Endothelial cell of umbilical vein (primary cell): ENCODE measurements at regions not wholly inside any gene's neighbourhood (a gene's known extent, or its start where the extent isn't known, plus 50 kb on each side); places are given as distances from the start of the nearest gene placed in this dataset.

Experiments used
- BruUV-seq: library from RNA; stranded (reverse); fragments of 400-500 nt; replicated peaks from 2 replicates; lab custom pipeline; 2021; lab: Mats Ljungman, UMichigan
- CTCF ChIA-PET: fragments of 300-600, 350-600 bp; sonication (Branson Sonifier 250); formaldehyde crosslinking; loops from one replicate; lab custom pipeline; 2021; ENCODE audit warnings: antibody characterized with exemption, inconsistent platforms; lab: Charles Lee
- POLR2A ChIA-PET: fragments of 300-600, 350-600 bp; sonication (Branson Sonifier 250); formaldehyde crosslinking; loops from one replicate; lab custom pipeline; 2021; ENCODE audit warnings: antibody characterized with exemption, inconsistent platforms; lab: Charles Lee
- DNase-seq: peaks from one replicate; pipeline ENCODE4 v3.0.0-alpha.2; 2011; ENCODE audit warnings: low read depth, low spot score
- FAIRE-seq: peaks from 2 replicates; lab custom pipeline; 2011; peaks lifted over from hg19 to GRCh38; lab: Jason Lieb, UNC
- H2AFZ ChIP-seq: 2 replicates; pipeline ENCODE4 v1.6.0; 2012; ENCODE audit warnings: low read depth, low read length, control low read depth, inconsistent platforms
- H3K27ac ChIP-seq: 2 replicates; pipeline ENCODE4 v1.5.1; 2011; ENCODE audit warnings: low read depth, mild to moderate bottlenecking, control low read depth, low read length, moderate library complexity; ENCODE audit not compliant: insufficient read depth
- H3K27me3 ChIP-seq, 2 experiments: 2 replicates each; pipeline versions ENCODE4 v1.6.0 to v1.6.1; 2011; ENCODE audit warnings: low read length in 2 of 2, mixed read lengths in 1 of 2; ENCODE audit not compliant: control insufficient read depth in 2 of 2, insufficient read depth in 2 of 2
- H3K36me3 ChIP-seq, 2 experiments: 2 replicates in 1 of 2; 3 replicates in 1 of 2; pipeline ENCODE4 v1.5.1; 2011; ENCODE audit warnings: low read length in 2 of 2, mild to moderate bottlenecking in 1 of 2, moderate library complexity in 1 of 2; ENCODE audit not compliant: control insufficient read depth in 2 of 2, insufficient read depth in 2 of 2; ENCODE audit errors: extremely low read depth in 1 of 2
- H3K4me1 ChIP-seq: 3 replicates; pipeline ENCODE4 v1.5.1; 2011; ENCODE audit warnings: mild to moderate bottlenecking, low read length; ENCODE audit not compliant: control insufficient read depth, insufficient read depth; ENCODE audit errors: extremely low read depth
- H3K4me2 ChIP-seq: 2 replicates; pipeline ENCODE4 v1.6.1; 2011; ENCODE audit warnings: low read length, control low read depth, mixed read lengths; ENCODE audit not compliant: insufficient read depth
- H3K4me3 ChIP-seq, 3 experiments: fragments of 200-600 bp in 1 of 3; sonication (generic), shearing (Covaris generic) in 1 of 3; replicated peaks in 1 of 3; 2 replicates each; pipeline ENCODE4 v1.5.1; 2011 to 2016; ENCODE audit warnings: control low read depth in 3 of 3, low read length in 3 of 3, mild to moderate bottlenecking in 2 of 3, inconsistent platforms in 1 of 3, low read depth in 1 of 3, moderate library complexity in 1 of 3; ENCODE audit not compliant: insufficient read depth in 1 of 3
- H3K79me2 ChIP-seq: 2 replicates; pipeline ENCODE4 v1.6.0; 2012; ENCODE audit warnings: low read length, inconsistent platforms; ENCODE audit not compliant: control insufficient read depth, insufficient read depth
- H3K9ac ChIP-seq: replicated peaks from 2 replicates; pipeline ENCODE3; 2011; ENCODE audit warnings: low read length, control low read depth; ENCODE audit not compliant: insufficient read depth; ENCODE audit errors: extremely low read depth
- H3K9me1 ChIP-seq: replicated peaks from 3 replicates; pipeline ENCODE4 v1.6.0; 2011; ENCODE audit warnings: mild to moderate bottlenecking, low read length; ENCODE audit not compliant: control insufficient read depth, insufficient read depth; ENCODE audit errors: extremely low read depth
- H3K9me3 ChIP-seq: replicated peaks from 2 replicates; pipeline ENCODE4 v1.5.1; 2012; ENCODE audit warnings: low read length, inconsistent platforms; ENCODE audit not compliant: control insufficient read depth, insufficient read depth
- H4K20me1 ChIP-seq: replicated peaks from 2 replicates; pipeline ENCODE3; 2011; ENCODE audit warnings: mild to moderate bottlenecking, low read length; ENCODE audit not compliant: control insufficient read depth, insufficient read depth; ENCODE audit errors: extremely low read depth
- EZH2 ChIP-seq: IDR thresholded peaks from 2 replicates; pipeline ENCODE4 v1.6.1; 2012; ENCODE audit warnings: borderline replicate concordance, low read depth, mild to moderate bottlenecking, moderate library complexity, low read length, inconsistent platforms; ENCODE audit not compliant: severe bottlenecking
- JUN ChIP-seq: IDR thresholded peaks from 2 replicates; pipeline ENCODE4 v1.6.1; 2011; ENCODE audit warnings: borderline replicate concordance, low read depth; ENCODE audit not compliant: insufficient read length, insufficient read depth
- MYC ChIP-seq: IDR thresholded peaks from one replicate; pipeline ENCODE4 v1.6.1; 2011; ENCODE audit warnings: mild to moderate bottlenecking, low read depth, low read length
- POLR2A ChIP-seq: IDR thresholded peaks from 2 replicates; pipeline ENCODE4 v1.6.1; 2012; ENCODE audit warnings: low read depth, mild to moderate bottlenecking, control low read depth, low read length
- POLR2AphosphoS5 ChIP-seq: IDR thresholded peaks from 2 replicates; pipeline ENCODE4 v1.6.1; 2012; ENCODE audit warnings: low read depth, mild to moderate bottlenecking, control low read depth, low read length, moderate library complexity; ENCODE audit not compliant: insufficient read depth
- dilution Hi-C: fragments of 300-500 bp; cut with MboI; formaldehyde crosslinking; loops from one replicate; pipeline ENCODE4 v1.15.0; 2019; ENCODE audit warnings: low sequenced_read_pairs; ENCODE audit not compliant: extremely low pct_ligation_motif_present
- intact Hi-C: fragments of 100-400 bp; cut with micrococcal nuclease; formaldehyde crosslinking; loops from one replicate; pipeline ENCODE4 v1.10.0; 2022
- TF ChIP-seq, protein P1 (sequence below): IDR thresholded peaks from 2 replicates; pipeline ENCODE4 v1.6.1; 2011; ENCODE audit not compliant: insufficient read depth, insufficient read length
- TF ChIP-seq, protein P2 (sequence below), 2 donors: IDR thresholded peaks; 1 replicate in 1 of 2; 2 replicates in 1 of 2; pipeline ENCODE4 v1.5.1; 2011; ENCODE audit warnings: low read length in 2 of 2, mild to moderate bottlenecking in 2 of 2, moderate library complexity in 2 of 2, control low read depth in 1 of 2, inconsistent platforms in 1 of 2, low read depth in 1 of 2; ENCODE audit not compliant: insufficient read depth in 1 of 2; ENCODE audit errors: extremely low read depth in 1 of 2

DNA sequence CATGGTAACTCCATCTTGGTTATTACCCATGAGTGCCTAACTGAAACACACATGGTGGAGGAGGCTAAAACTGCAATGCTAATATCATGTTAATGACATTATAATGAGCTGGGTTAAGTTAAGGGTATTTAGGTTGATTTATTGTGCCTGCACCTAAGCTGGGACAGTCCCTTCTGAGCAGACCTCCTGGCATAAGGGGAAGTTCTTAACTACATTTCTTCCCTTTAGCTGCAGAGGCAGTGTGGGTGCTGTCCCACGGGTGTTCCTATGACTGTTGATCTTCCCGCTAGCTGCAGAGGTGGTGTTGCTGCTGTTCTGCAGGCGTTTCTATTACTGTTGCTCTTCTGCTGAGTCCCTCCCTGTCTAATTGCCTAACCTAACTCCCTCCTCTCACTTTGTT, 183.9 kb downstream of the LURAP1L start:
- H3K36me3 ChIP-seq = no peaks in the 10 kb centered on the region
- H3K9ac ChIP-seq = no peak overlapping the region
- H3K9me3 ChIP-seq = no peaks in the 10 kb centered on the region
- no peak overlapping the region for H3K4me3 ChIP-seq
- no peak overlapping the region for H2AFZ ChIP-seq
- dilution Hi-C loops = no loop called here
- POLR2A ChIA-PET = no interaction called here
- DNase-seq (no peak), FAIRE-seq (no peak)
- BruUV-seq = no TSS peak
- no peak overlapping the region for H3K27ac ChIP-seq
- no peak overlapping the region for H3K4me2 ChIP-seq
- no peaks in the 10 kb centered on the region for H3K79me2 ChIP-seq
- H4K20me1 ChIP-seq = no peaks in the 10 kb centered on the region
- H3K27me3 ChIP-seq = no peaks in the 10 kb centered on the region
- H3K4me1 ChIP-seq = no peaks in the 10 kb centered on the region
- intact Hi-C loops = no loop called here
- H3K9me1 ChIP-seq = no peaks in the 10 kb centered on the region
- no peak for TF ChIP-seq JUN
- no peak for TF ChIP-seq POLR2A
- TF ChIP-seq, protein P1, sequence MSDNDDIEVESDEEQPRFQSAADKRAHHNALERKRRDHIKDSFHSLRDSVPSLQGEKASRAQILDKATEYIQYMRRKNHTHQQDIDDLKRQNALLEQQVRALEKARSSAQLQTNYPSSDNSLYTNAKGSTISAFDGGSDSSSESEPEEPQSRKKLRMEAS = no peak
- TF ChIP-seq, protein P2, sequence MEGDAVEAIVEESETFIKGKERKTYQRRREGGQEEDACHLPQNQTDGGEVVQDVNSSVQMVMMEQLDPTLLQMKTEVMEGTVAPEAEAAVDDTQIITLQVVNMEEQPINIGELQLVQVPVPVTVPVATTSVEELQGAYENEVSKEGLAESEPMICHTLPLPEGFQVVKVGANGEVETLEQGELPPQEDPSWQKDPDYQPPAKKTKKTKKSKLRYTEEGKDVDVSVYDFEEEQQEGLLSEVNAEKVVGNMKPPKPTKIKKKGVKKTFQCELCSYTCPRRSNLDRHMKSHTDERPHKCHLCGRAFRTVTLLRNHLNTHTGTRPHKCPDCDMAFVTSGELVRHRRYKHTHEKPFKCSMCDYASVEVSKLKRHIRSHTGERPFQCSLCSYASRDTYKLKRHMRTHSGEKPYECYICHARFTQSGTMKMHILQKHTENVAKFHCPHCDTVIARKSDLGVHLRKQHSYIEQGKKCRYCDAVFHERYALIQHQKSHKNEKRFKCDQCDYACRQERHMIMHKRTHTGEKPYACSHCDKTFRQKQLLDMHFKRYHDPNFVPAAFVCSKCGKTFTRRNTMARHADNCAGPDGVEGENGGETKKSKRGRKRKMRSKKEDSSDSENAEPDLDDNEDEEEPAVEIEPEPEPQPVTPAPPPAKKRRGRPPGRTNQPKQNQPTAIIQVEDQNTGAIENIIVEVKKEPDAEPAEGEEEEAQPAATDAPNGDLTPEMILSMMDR (IDR thresholded peaks at IDR 0.05; ENCODE audit: extremely low read depth in 1 of 2, insufficient read depth in 1 of 2, low read depth in 1 of 2, low read length in 2 of 2) = no peak
- CTCF ChIA-PET = no interaction called here

DNA sequence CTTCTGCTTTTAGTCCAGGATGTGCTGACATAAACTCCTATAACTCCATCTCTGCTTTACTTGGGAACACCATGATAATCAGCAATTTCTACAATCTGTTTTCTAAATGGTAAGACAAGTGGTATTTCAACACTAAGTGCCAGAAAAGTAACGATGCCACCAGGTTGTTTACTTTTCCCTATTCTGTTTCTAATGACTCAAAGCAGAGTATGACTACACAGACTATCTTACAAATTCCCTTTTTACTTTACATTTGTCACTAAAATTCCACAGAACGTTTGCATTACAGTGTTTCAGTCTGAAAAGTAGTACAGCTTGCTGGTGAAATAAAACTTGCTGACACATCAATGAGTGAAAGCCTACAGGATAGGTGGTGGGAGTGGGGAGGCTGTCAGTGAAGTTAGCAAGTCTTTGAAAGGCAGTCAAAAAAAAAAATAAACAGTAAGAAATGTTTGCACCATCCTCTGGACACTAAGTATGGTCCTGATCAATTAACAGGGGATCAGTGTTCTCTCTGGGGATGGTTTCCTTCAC, 186.5 kb downstream of the LURAP1L start:
- H3K4me3 ChIP-seq = no peak overlapping the region
- POLR2A ChIA-PET = no interaction called here
- H3K27ac ChIP-seq = no peak overlapping the region
- dilution Hi-C loops (no loop called here), intact Hi-C loops (no loop called here)
- H3K4me1 ChIP-seq = no peaks in the 10 kb centered on the region
- TF ChIP-seq, protein P1 = no peak
- no peak for TF ChIP-seq POLR2AphosphoS5
- no peak for TF ChIP-seq EZH2
- no peak for TF ChIP-seq MYC
- TF ChIP-seq POLR2A = no peak
- no peaks in the 10 kb centered on the region for H4K20me1 ChIP-seq
- no TSS peak for BruUV-seq
- H3K36me3 ChIP-seq = no peaks in the 10 kb centered on the region
- no peak for DNase-seq
- no peak overlapping the region for H2AFZ ChIP-seq
- H3K4me2 ChIP-seq = no peak overlapping the region
- no peak for FAIRE-seq
- H3K9me1 ChIP-seq = no peaks in the 10 kb centered on the region
- CTCF ChIA-PET = no interaction called here
- H3K9me3 ChIP-seq = no peaks in the 10 kb centered on the region
- H3K79me2 ChIP-seq = no peaks in the 10 kb centered on the region
- no peak overlapping the region for H3K9ac ChIP-seq
- no peaks in the 10 kb centered on the region for H3K27me3 ChIP-seq
